Chondrocyte (in vitro differentiated cells): ENCODE measurements at regions not wholly inside any gene's neighbourhood (a gene's known extent, or its start where the extent isn't known, plus 50 kb on each side); places are given as distances from the start of the nearest gene placed in this dataset.

ENCODE experiments used
- DNase-seq: peaks from one replicate; pipeline ENCODE4 v3.0.0; 2021; ENCODE audit warnings: mixed read lengths, low spot score
- H3K27ac Mint-ChIP-seq: one replicate; pipeline ENCODE4 v1.8.0; 2021; ENCODE audit warnings: mild to moderate bottlenecking, moderate library complexity, mixed read lengths; ENCODE audit not compliant: unreplicated experiment
- H3K27me3 Mint-ChIP-seq: 2 replicates; pipeline ENCODE4 v1.8.0; 2021; ENCODE audit warnings: low read depth, mixed read lengths
- H3K36me3 Mint-ChIP-seq: 2 replicates; pipeline ENCODE4 v1.8.0; 2021; ENCODE audit warnings: low read depth, mixed read lengths
- H3K4me1 Mint-ChIP-seq: 2 replicates; pipeline ENCODE4 v1.8.0; 2021; ENCODE audit warnings: low read depth, mild to moderate bottlenecking, mixed read lengths
- H3K4me3 Mint-ChIP-seq: one replicate; pipeline ENCODE4 v1.8.0; 2021; ENCODE audit warnings: mild to moderate bottlenecking, moderate library complexity, mixed read lengths; ENCODE audit not compliant: unreplicated experiment
- H3K9me3 Mint-ChIP-seq: 2 replicates; pipeline ENCODE4 v1.8.0; 2021; ENCODE audit warnings: low read depth, mixed read lengths
- TF ChIP-seq, protein P1 (sequence below): fragments of 200-600 bp; sonication (generic); IDR thresholded peaks from 2 replicates; pipeline ENCODE4 v1.5.0; 2021; ENCODE audit warnings: antibody characterized with exemption, mild to moderate bottlenecking, moderate library complexity

GRCh38 chr6:80689716-80690395, 583.4 kb downstream of the BCKDHB start:
- H3K27ac Mint-ChIP-seq: no peak overlapping the region
- H3K36me3 Mint-ChIP-seq: peaks cover 11% of the 10 kb centered on the region

GRCh38 chr6:80679992-80680391, 573.5 kb downstream of the BCKDHB start:
- Mint-ChIP-seq H3K36me3 (peaks cover 7% of the 10 kb centered on the region), H3K9me3 (peaks cover 28% of the 10 kb centered on the region), H3K4me1 (no peaks in the 10 kb centered on the region), H3K27ac (no peak overlapping the region), H3K4me3 (no peak overlapping the region), H3K27me3 (peaks cover 2% of the 10 kb centered on the region)
- no peak for DNase-seq
- TF ChIP-seq, protein P1, sequence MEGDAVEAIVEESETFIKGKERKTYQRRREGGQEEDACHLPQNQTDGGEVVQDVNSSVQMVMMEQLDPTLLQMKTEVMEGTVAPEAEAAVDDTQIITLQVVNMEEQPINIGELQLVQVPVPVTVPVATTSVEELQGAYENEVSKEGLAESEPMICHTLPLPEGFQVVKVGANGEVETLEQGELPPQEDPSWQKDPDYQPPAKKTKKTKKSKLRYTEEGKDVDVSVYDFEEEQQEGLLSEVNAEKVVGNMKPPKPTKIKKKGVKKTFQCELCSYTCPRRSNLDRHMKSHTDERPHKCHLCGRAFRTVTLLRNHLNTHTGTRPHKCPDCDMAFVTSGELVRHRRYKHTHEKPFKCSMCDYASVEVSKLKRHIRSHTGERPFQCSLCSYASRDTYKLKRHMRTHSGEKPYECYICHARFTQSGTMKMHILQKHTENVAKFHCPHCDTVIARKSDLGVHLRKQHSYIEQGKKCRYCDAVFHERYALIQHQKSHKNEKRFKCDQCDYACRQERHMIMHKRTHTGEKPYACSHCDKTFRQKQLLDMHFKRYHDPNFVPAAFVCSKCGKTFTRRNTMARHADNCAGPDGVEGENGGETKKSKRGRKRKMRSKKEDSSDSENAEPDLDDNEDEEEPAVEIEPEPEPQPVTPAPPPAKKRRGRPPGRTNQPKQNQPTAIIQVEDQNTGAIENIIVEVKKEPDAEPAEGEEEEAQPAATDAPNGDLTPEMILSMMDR: no peak

More at GRCh38 chr6:80689716-80690395, 583.4 kb downstream of the BCKDHB start:
- peaks cover 30% of the 10 kb centered on the region for H3K9me3 Mint-ChIP-seq
- no peak overlapping the region for H3K4me3 Mint-ChIP-seq
- peaks cover 10% of the 10 kb centered on the region for H3K4me1 Mint-ChIP-seq
- no peak for DNase-seq
- peaks cover 4% of the 10 kb centered on the region for H3K27me3 Mint-ChIP-seq
- TF ChIP-seq, protein P1: no peak

GRCh38 chr6:80676386-80676785, 569.9 kb downstream of the BCKDHB start:
- no peak for DNase-seq
- no peak overlapping the region for H3K27ac Mint-ChIP-seq
- peaks cover 4% of the 10 kb centered on the region for H3K27me3 Mint-ChIP-seq
- no peaks in the 10 kb centered on the region for H3K4me1 Mint-ChIP-seq
- H3K4me3 Mint-ChIP-seq: no peak overlapping the region
- TF ChIP-seq, protein P1: no peak
- H3K9me3 Mint-ChIP-seq: peaks cover 22% of the 10 kb centered on the region
- H3K36me3 Mint-ChIP-seq: peaks cover 2% of the 10 kb centered on the region

GRCh38 chr6:80674669-80675068, 568.2 kb downstream of the BCKDHB start:
- no peaks in the 10 kb centered on the region for H3K4me1 Mint-ChIP-seq
- H3K27ac Mint-ChIP-seq: no peak overlapping the region
- H3K27me3 Mint-ChIP-seq: peaks cover 4% of the 10 kb centered on the region
- H3K36me3 Mint-ChIP-seq: peaks cover 2% of the 10 kb centered on the region
- TF ChIP-seq, protein P1: no peak
- no peak for DNase-seq
- H3K4me3 Mint-ChIP-seq: no peak overlapping the region
- peaks cover 22% of the 10 kb centered on the region for H3K9me3 Mint-ChIP-seq

DNA sequence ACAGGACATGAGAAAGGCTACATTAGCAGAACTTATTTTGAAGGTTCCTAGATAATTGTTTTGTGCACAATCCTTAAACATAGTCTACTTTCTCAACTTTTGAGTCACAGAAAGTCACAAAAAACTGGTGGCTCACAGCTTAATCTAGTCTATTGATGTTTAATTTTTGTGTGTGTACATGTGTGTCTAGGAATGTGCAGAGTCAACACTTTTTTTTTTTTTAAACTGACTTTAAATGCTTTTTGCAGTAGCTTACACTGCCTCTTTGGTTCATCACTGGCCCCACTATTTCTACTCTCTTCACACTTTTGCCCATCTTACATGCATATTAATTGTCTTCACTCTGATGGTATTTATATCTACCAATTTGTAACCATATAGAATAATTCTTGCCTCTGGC, 566.9 kb downstream of the BCKDHB start:
- peaks cover 4% of the 10 kb centered on the region for H3K27me3 Mint-ChIP-seq
- DNase-seq: no peak
- H3K27ac Mint-ChIP-seq: no peak overlapping the region
- H3K4me1 Mint-ChIP-seq: no peaks in the 10 kb centered on the region
- no peak overlapping the region for H3K4me3 Mint-ChIP-seq
- H3K9me3 Mint-ChIP-seq: peaks cover 22% of the 10 kb centered on the region
- peaks cover 2% of the 10 kb centered on the region for H3K36me3 Mint-ChIP-seq
- TF ChIP-seq, protein P1: no peak
